ENCODE measurements at regions not wholly inside any gene's neighbourhood (a gene's known extent, or its start where the extent isn't known, plus 50 kb on each side); places are given as distances from the start of the nearest gene placed in this dataset.

DNA sequence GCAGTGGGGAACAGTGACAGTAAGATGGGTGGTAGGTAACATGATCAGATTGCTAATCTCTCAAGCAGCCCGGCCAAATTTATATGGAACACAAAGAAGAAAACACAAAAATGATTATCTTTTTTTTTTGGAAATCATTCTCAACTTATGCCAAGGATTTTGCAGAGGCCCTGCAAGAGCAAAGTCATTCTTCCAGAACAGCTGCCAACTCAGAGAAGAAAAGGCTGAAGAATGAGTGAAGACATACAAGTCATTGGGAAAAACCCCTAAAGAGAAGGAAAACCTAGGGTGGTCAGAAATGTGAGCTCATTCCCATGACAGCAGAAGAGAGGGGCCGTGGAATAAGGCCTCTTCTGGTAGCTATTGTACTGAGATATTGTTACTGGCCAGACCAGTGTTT is 246.7 kb downstream of the SHOX2 start:
- TF ChIP-seq, protein P1, sequence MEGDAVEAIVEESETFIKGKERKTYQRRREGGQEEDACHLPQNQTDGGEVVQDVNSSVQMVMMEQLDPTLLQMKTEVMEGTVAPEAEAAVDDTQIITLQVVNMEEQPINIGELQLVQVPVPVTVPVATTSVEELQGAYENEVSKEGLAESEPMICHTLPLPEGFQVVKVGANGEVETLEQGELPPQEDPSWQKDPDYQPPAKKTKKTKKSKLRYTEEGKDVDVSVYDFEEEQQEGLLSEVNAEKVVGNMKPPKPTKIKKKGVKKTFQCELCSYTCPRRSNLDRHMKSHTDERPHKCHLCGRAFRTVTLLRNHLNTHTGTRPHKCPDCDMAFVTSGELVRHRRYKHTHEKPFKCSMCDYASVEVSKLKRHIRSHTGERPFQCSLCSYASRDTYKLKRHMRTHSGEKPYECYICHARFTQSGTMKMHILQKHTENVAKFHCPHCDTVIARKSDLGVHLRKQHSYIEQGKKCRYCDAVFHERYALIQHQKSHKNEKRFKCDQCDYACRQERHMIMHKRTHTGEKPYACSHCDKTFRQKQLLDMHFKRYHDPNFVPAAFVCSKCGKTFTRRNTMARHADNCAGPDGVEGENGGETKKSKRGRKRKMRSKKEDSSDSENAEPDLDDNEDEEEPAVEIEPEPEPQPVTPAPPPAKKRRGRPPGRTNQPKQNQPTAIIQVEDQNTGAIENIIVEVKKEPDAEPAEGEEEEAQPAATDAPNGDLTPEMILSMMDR (IDR thresholded peaks at IDR 0.05): no peak
- TF ChIP-seq POLR2A (IDR thresholded peaks at IDR 0.05) (no peak), POLR2AphosphoS5 (IDR thresholded peaks at IDR 0.05) (no peak), EP300 (IDR thresholded peaks at IDR 0.05) (no peak)

All from sigmoid colon (tissue), 4 donors.